K562 (cell line): ENCODE measurements at regions not wholly inside any gene's neighbourhood (a gene's known extent, or its start where the extent isn't known, plus 50 kb on each side); places are given as distances from the start of the nearest gene placed in this dataset.

Experiments used
- HNRNPUL1 ChIP-seq: fragments of 200-400 bp; formaldehyde crosslinking; IDR thresholded peaks from 2 replicates; pipeline ENCODE4 v1.6.1; 2017; ENCODE audit warnings: low read length
- RBBP5 ChIP-seq: fragments of 200-600 bp; sonication (generic); IDR thresholded peaks from 2 replicates; pipeline ENCODE4 v1.6.1; 2012; ENCODE audit warnings: borderline replicate concordance, mild to moderate bottlenecking, low read length, control low read depth, inconsistent platforms; ENCODE audit not compliant: insufficient read depth, poor library complexity, severe bottlenecking
- ZNF232 ChIP-seq: sonication (generic); formaldehyde crosslinking; IDR thresholded peaks from 2 replicates; pipeline ENCODE4 v1.8.0; 2022; ENCODE audit warnings: mild to moderate bottlenecking, missing genetic modification reagents
- TF ChIP-seq, protein P1 (sequence below), 3 experiments: fragments of 200-800 bp in 1 of 3; fragments of 250-450 bp in 1 of 3; fragments of 450-650 bp in 1 of 3; sonication (Bioruptor Pico) in 1 of 3; sonication (Bioruptor generic) in 1 of 3; formaldehyde crosslinking in 1 of 3; IDR thresholded peaks; 2 replicates each; pipeline versions ENCODE4 v1.6.1 to v1.8.0; 2016 to 2022; ENCODE audit warnings: mild to moderate bottlenecking in 2 of 3, missing genetic modification characterization in 2 of 3, missing compliant biosample characterization in 1 of 3, moderate library complexity in 1 of 3
- TF ChIP-seq, protein P2 (sequence below): fragments of 450-650 bp; IDR thresholded peaks from 2 replicates; pipeline ENCODE4 v1.6.1; 2016; ENCODE audit warnings: mild to moderate bottlenecking, moderate library complexity

DNA sequence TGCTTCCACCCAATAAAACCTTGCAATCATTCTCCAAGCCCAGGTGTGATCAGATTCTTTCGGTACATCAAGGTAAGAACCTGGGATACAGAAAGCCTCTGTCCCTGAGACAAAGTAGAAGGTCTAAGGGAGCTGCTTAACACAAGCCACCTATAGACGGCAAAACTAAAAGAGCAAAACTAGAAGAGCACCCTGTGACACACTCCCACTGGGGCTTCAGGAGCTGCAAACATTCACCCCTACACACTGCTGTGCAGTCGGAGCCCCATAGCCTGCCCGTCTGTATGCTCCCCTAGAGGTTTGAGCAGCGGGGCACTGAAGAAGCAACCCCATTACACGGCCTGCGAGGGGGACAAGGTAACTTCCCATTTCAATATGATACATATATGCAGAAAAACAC lies 179.6 kb upstream of the CDH9 start (continued):
- TF ChIP-seq ZNF232 (CRISPR knock-in tag) (no peak), HNRNPUL1 (no peak), RBBP5 (peak; percentile 11)
- TF ChIP-seq, protein P1, sequence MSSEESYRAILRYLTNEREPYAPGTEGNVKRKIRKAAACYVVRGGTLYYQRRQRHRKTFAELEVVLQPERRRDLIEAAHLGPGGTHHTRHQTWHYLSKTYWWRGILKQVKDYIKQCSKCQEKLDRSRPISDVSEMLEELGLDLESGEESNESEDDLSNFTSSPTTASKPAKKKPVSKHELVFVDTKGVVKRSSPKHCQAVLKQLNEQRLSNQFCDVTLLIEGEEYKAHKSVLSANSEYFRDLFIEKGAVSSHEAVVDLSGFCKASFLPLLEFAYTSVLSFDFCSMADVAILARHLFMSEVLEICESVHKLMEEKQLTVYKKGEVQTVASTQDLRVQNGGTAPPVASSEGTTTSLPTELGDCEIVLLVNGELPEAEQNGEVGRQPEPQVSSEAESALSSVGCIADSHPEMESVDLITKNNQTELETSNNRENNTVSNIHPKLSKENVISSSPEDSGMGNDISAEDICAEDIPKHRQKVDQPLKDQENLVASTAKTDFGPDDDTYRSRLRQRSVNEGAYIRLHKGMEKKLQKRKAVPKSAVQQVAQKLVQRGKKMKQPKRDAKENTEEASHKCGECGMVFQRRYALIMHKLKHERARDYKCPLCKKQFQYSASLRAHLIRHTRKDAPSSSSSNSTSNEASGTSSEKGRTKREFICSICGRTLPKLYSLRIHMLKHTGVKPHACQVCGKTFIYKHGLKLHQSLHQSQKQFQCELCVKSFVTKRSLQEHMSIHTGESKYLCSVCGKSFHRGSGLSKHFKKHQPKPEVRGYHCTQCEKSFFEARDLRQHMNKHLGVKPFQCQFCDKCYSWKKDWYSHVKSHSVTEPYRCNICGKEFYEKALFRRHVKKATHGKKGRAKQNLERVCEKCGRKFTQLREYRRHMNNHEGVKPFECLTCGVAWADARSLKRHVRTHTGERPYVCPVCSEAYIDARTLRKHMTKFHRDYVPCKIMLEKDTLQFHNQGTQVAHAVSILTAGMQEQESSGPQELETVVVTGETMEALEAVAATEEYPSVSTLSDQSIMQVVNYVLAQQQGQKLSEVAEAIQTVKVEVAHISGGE (CRISPR knock-in tag; IDR thresholded peaks at IDR 0.05) = no peak
- TF ChIP-seq, protein P2, sequence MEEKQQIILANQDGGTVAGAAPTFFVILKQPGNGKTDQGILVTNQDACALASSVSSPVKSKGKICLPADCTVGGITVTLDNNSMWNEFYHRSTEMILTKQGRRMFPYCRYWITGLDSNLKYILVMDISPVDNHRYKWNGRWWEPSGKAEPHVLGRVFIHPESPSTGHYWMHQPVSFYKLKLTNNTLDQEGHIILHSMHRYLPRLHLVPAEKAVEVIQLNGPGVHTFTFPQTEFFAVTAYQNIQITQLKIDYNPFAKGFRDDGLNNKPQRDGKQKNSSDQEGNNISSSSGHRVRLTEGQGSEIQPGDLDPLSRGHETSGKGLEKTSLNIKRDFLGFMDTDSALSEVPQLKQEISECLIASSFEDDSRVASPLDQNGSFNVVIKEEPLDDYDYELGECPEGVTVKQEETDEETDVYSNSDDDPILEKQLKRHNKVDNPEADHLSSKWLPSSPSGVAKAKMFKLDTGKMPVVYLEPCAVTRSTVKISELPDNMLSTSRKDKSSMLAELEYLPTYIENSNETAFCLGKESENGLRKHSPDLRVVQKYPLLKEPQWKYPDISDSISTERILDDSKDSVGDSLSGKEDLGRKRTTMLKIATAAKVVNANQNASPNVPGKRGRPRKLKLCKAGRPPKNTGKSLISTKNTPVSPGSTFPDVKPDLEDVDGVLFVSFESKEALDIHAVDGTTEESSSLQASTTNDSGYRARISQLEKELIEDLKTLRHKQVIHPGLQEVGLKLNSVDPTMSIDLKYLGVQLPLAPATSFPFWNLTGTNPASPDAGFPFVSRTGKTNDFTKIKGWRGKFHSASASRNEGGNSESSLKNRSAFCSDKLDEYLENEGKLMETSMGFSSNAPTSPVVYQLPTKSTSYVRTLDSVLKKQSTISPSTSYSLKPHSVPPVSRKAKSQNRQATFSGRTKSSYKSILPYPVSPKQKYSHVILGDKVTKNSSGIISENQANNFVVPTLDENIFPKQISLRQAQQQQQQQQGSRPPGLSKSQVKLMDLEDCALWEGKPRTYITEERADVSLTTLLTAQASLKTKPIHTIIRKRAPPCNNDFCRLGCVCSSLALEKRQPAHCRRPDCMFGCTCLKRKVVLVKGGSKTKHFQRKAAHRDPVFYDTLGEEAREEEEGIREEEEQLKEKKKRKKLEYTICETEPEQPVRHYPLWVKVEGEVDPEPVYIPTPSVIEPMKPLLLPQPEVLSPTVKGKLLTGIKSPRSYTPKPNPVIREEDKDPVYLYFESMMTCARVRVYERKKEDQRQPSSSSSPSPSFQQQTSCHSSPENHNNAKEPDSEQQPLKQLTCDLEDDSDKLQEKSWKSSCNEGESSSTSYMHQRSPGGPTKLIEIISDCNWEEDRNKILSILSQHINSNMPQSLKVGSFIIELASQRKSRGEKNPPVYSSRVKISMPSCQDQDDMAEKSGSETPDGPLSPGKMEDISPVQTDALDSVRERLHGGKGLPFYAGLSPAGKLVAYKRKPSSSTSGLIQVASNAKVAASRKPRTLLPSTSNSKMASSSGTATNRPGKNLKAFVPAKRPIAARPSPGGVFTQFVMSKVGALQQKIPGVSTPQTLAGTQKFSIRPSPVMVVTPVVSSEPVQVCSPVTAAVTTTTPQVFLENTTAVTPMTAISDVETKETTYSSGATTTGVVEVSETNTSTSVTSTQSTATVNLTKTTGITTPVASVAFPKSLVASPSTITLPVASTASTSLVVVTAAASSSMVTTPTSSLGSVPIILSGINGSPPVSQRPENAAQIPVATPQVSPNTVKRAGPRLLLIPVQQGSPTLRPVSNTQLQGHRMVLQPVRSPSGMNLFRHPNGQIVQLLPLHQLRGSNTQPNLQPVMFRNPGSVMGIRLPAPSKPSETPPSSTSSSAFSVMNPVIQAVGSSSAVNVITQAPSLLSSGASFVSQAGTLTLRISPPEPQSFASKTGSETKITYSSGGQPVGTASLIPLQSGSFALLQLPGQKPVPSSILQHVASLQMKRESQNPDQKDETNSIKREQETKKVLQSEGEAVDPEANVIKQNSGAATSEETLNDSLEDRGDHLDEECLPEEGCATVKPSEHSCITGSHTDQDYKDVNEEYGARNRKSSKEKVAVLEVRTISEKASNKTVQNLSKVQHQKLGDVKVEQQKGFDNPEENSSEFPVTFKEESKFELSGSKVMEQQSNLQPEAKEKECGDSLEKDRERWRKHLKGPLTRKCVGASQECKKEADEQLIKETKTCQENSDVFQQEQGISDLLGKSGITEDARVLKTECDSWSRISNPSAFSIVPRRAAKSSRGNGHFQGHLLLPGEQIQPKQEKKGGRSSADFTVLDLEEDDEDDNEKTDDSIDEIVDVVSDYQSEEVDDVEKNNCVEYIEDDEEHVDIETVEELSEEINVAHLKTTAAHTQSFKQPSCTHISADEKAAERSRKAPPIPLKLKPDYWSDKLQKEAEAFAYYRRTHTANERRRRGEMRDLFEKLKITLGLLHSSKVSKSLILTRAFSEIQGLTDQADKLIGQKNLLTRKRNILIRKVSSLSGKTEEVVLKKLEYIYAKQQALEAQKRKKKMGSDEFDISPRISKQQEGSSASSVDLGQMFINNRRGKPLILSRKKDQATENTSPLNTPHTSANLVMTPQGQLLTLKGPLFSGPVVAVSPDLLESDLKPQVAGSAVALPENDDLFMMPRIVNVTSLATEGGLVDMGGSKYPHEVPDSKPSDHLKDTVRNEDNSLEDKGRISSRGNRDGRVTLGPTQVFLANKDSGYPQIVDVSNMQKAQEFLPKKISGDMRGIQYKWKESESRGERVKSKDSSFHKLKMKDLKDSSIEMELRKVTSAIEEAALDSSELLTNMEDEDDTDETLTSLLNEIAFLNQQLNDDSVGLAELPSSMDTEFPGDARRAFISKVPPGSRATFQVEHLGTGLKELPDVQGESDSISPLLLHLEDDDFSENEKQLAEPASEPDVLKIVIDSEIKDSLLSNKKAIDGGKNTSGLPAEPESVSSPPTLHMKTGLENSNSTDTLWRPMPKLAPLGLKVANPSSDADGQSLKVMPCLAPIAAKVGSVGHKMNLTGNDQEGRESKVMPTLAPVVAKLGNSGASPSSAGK = no peak
